ENCODE measurements at regions not wholly inside any gene's neighbourhood (a gene's known extent, or its start where the extent isn't known, plus 50 kb on each side); places are given as distances from the start of the nearest gene placed in this dataset.
"Not testable (repeated sequence)": the region's sequence is repeated elsewhere in the genome, so short reads cannot be mapped to it uniquely, and the experiment has no call there.

DNA sequence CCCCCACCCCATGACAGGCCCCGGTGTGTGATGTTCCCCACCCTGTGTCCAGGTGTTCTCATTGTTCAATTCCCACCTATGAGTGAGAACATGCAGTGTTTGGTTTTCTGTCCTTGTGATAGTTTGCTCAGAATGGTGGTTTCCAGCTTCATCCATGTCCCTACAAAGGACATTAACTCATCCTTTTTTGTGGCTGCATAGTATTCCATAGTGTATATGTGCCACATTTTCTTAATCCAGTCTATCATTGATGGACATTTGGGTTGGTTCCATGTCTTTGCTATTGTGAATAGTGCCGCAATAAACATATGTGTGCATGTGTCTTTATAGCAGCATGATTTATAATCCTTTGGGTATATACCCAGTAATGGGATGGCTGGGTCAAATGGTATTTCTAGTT is 59.7 kb upstream of the ANKRD55 start:
- POLR2A ChIA-PET; in situ Hi-C loops (cut with MboI); H3K27ac ChIP-seq (ENCODE audit: extremely low read depth, low read depth, low read length); H3K9me3 ChIP-seq (replicated peaks; ENCODE audit: control insufficient read depth, insufficient read depth, low read depth, low read length); H3K27me3 ChIP-seq (ENCODE audit: control insufficient read depth in 2 of 2, insufficient read depth in 2 of 2, low read length in 2 of 2); H3K4me2 ChIP-seq (ENCODE audit: insufficient read depth, low read length); H3K9ac ChIP-seq (ENCODE audit: insufficient read depth in 1 of 2, low read depth in 2 of 2, low read length in 2 of 2); H3K4me3 ChIP-seq; H3K9me1 ChIP-seq (ENCODE audit: control insufficient read depth, insufficient read depth, low read length); ATAC-seq; H3K79me2 ChIP-seq (ENCODE audit: control insufficient read depth, insufficient read depth, low read length); H4K20me1 ChIP-seq (replicated peaks; ENCODE audit: control insufficient read depth, insufficient read depth, low read length); BruUV-seq (replicated peaks); H3K36me3 ChIP-seq (ENCODE audit: control insufficient read depth, insufficient read depth, low read length); DNase-seq (ENCODE audit: extremely low read depth in 1 of 4, low spot score in 3 of 4); CTCF ChIA-PET (ENCODE audit: low intra/inter-chr PET ratio); intact Hi-C loops (cut with micrococcal nuclease); H2AFZ ChIP-seq (ENCODE audit: low read depth, low read length); FAIRE-seq: not testable (repeated sequence)
- peak; percentile 74 for TF ChIP-seq BCOR (IDR thresholded peaks at IDR 0.05)
- peak; percentile 63 for TF ChIP-seq ZNF146 (CRISPR knock-in tag; IDR thresholded peaks at IDR 0.05; ENCODE audit: unreplicated experiment)
- 0 out of 4 replicates have a peak, but pooled peaks of 1 of the 2 experiments have one; percentile 20 for TF ChIP-seq KDM1A (IDR thresholded peaks at IDR 0.05)
- 86% methylated on average over 1 of the region's 2 CpGs for WGBS (ENCODE audit: insufficient coverage, low coverage, missing lambda C conversion rate)
- H3K4me1 ChIP-seq (replicated peaks in 1 of 2; ENCODE audit: control insufficient read depth in 2 of 2, insufficient read depth in 2 of 2, low read length in 2 of 2), result peaks cover 9 to 33% of the 10 kb centered on the region in 2 experiments; a peak in 4 of 5 replicates

DNA sequence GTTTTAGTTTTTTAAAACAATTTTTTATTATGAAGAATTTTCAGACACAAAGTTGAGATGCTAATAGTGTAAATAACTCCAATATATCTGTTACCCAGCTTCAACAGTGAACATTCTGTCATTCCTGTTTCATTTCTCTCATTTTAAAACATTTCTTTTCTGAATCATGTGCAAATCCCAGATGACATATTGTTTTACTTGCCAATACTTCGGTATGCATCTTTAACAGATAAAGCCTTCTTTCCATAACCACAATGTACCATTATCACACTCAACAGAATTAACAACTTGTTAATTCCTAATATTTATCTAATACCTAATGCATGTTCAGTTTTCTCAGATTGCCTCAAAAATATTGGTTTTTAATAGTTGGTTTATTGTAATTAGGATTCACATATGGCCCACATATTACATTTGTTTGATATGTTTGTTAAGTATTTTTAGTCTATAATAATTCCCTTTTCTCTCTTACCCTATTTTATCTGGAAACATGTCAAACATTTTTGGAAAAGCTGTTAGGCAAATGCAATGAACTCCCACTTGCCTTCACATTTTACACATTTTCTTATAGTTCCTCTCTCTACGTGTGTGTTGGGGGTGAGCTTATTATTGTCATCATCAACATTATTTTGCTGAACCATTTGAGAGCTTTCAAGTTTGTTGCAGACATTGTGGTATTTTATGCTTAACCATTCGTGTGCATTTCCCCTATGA is 58.7 kb upstream of the ANKRD55 start:
- ATAC-seq, result no peak
- Histone ChIP-seq H3K4me1 (replicated peaks in 1 of 2; ENCODE audit: control insufficient read depth in 2 of 2, insufficient read depth in 2 of 2, low read length in 2 of 2) (peaks cover 9 to 33% of the 10 kb centered on the region in 2 experiments; a peak in 4 of 5 replicates), H4K20me1 (replicated peaks; ENCODE audit: control insufficient read depth, insufficient read depth, low read length) (no peaks in the 10 kb centered on the region), H2AFZ (ENCODE audit: low read depth, low read length) (no peak overlapping the region), H3K27me3 (ENCODE audit: control insufficient read depth in 2 of 2, insufficient read depth in 2 of 2, low read length in 2 of 2) (no peaks in the 10 kb centered on the region), H3K9me3 (replicated peaks; ENCODE audit: control insufficient read depth, insufficient read depth, low read depth, low read length) (no peaks in the 10 kb centered on the region), H3K4me3 (no peak overlapping the region), H3K4me2 (ENCODE audit: insufficient read depth, low read length) (no peak overlapping the region), H3K27ac (ENCODE audit: extremely low read depth, low read depth, low read length) (no peak overlapping the region), H3K9ac (ENCODE audit: insufficient read depth in 1 of 2, low read depth in 2 of 2, low read length in 2 of 2) (no peak overlapping the region), H3K9me1 (ENCODE audit: control insufficient read depth, insufficient read depth, low read length) (no peaks in the 10 kb centered on the region), H3K79me2 (ENCODE audit: control insufficient read depth, insufficient read depth, low read length) (no peaks in the 10 kb centered on the region), H3K36me3 (ENCODE audit: control insufficient read depth, insufficient read depth, low read length) (no peaks in the 10 kb centered on the region)
- no peak for FAIRE-seq
- no TSS peak for BruUV-seq (replicated peaks)
- intact Hi-C loops (cut with micrococcal nuclease), result no loop called here
- ChIA-PET CTCF (ENCODE audit: low intra/inter-chr PET ratio) (no interaction called here), POLR2A (no interaction called here)
- in situ Hi-C loops (cut with MboI), result no loop called here
- WGBS (ENCODE audit: insufficient coverage, low coverage, missing lambda C conversion rate), result 50% methylated on average over 3 of the region's 3 CpGs
- no peak for DNase-seq (ENCODE audit: extremely low read depth in 1 of 4, low spot score in 3 of 4)
- no peak for TF ChIP-seq POLR2AphosphoS5 (IDR thresholded peaks at IDR 0.05; ENCODE audit: control insufficient read depth, insufficient read depth, low read depth, low read length)
- TF ChIP-seq ZNF23 (CRISPR knock-in tag; IDR thresholded peaks at IDR 0.05), result no peak
- no peak for TF ChIP-seq PTTG1 (tag; IDR thresholded peaks at IDR 0.05; ENCODE audit: low read depth)
- TF ChIP-seq ZFPM2 (CRISPR knock-in tag; IDR thresholded peaks at IDR 0.05), result no peak
- TF ChIP-seq CBFB (CRISPR knock-in tag; IDR thresholded peaks at IDR 0.05), result no peak
- no peak for TF ChIP-seq FOS (IDR thresholded peaks at IDR 0.05; ENCODE audit: extremely low read depth, insufficient read length)
- no peak for TF ChIP-seq EP300 (IDR thresholded peaks at IDR 0.05; ENCODE audit: low read length)

All from K562 (cell line).